ENCODE measurements at regions not wholly inside any gene's neighbourhood (a gene's known extent, or its start where the extent isn't known, plus 50 kb on each side); places are given as distances from the start of the nearest gene placed in this dataset.

GRCh38 chr3:194967151-194968117 lies 281.8 kb downstream of the FAM43A start:
- TF ChIP-seq CTCF (IDR thresholded peaks at IDR 0.05; ENCODE audit: low read length), result no peak
- TF ChIP-seq EZH2 (optimal IDR thresholded peaks at IDR 0.05; ENCODE audit: low read depth, low read length), result no peak

Data from MM.1S (cell line).